Hepatocyte (in vitro differentiated cells): ENCODE measurements at regions not wholly inside any gene's neighbourhood (a gene's known extent, or its start where the extent isn't known, plus 50 kb on each side); places are given as distances from the start of the nearest gene placed in this dataset.

ENCODE experiments used
- DNase-seq: peaks from one replicate; pipeline ENCODE4 v3.0.0-alpha.2; 2016; ENCODE audit warnings: low spot score
- H2AFZ ChIP-seq: fragments of 200-600 bp; sonication (generic); 2 replicates; pipeline ENCODE4 v1.6.0; 2016; ENCODE audit warnings: antibody characterized with exemption, mild to moderate bottlenecking
- H3K27ac ChIP-seq: fragments of 200-600 bp; sonication (generic); 2 replicates; pipeline ENCODE4 v1.5.1; 2016; ENCODE audit warnings: mild to moderate bottlenecking
- H3K27me3 ChIP-seq: fragments of 200-600 bp; sonication (generic); 2 replicates; pipeline ENCODE4 v1.6.1; 2016
- H3K36me3 ChIP-seq: fragments of 200-600 bp; sonication (generic); replicated peaks from 2 replicates; pipeline ENCODE4 v1.5.1; 2016; ENCODE audit warnings: low read depth; ENCODE audit not compliant: insufficient read depth
- H3K4me1 ChIP-seq: fragments of 200-600 bp; sonication (generic); 2 replicates; pipeline ENCODE4 v1.5.1; 2016; ENCODE audit warnings: mild to moderate bottlenecking, moderate library complexity; ENCODE audit not compliant: insufficient read depth
- H3K4me2 ChIP-seq: fragments of 200-600 bp; sonication (generic); 2 replicates; pipeline ENCODE4 v1.6.0; 2016
- H3K4me3 ChIP-seq: fragments of 200-600 bp; sonication (generic); 2 replicates; pipeline ENCODE4 v1.5.1; 2016; ENCODE audit warnings: mild to moderate bottlenecking
- H3K79me2 ChIP-seq: fragments of 200-600 bp; sonication (generic); 2 replicates; pipeline ENCODE4 v1.6.0; 2017; ENCODE audit warnings: mild to moderate bottlenecking
- H3K9me2 ChIP-seq: fragments of 200-600 bp; sonication (generic); replicated peaks from 2 replicates; pipeline ENCODE4 v1.6.0; 2017; ENCODE audit warnings: mild to moderate bottlenecking; ENCODE audit not compliant: insufficient read depth
- H3K9me3 ChIP-seq: fragments of 200-600 bp; sonication (generic); 2 replicates; pipeline ENCODE4 v1.5.1; 2016; ENCODE audit warnings: low read depth, mild to moderate bottlenecking
- H4K20me1 ChIP-seq: fragments of 200-600 bp; sonication (generic); 2 replicates; pipeline ENCODE4 v1.6.0; 2016; ENCODE audit warnings: mild to moderate bottlenecking; ENCODE audit not compliant: insufficient read depth, poor library complexity, severe bottlenecking
- EZH2 ChIP-seq: fragments of 200-600 bp; sonication (generic); IDR thresholded peaks from 2 replicates; pipeline ENCODE4 v1.6.1; 2016; ENCODE audit warnings: antibody characterized with exemption, mild to moderate bottlenecking, borderline replicate concordance
- EZH2phosphoT487 ChIP-seq: fragments of 200-600 bp; sonication (generic); IDR thresholded peaks from one replicate; pipeline ENCODE4 v1.6.1; 2018; ENCODE audit warnings: antibody characterized with exemption, mild to moderate bottlenecking, low read depth, moderate library complexity; ENCODE audit not compliant: unreplicated experiment, severe bottlenecking
- WGBS: methylation state at CpG from one replicate; pipeline ENCODE4 v1.1.6; 2016; ENCODE audit warnings: low lambda C conversion rate; ENCODE audit errors: missing lambda C conversion rate; 5-methylcytosine and 5-hydroxymethylcytosine counted together
- TF ChIP-seq, protein P1 (sequence below): fragments of 200-600 bp; sonication (generic); IDR thresholded peaks from 2 replicates; pipeline ENCODE4 v1.5.1; 2016; ENCODE audit warnings: antibody characterized with exemption, mild to moderate bottlenecking; ENCODE audit not compliant: poor library complexity

DNA sequence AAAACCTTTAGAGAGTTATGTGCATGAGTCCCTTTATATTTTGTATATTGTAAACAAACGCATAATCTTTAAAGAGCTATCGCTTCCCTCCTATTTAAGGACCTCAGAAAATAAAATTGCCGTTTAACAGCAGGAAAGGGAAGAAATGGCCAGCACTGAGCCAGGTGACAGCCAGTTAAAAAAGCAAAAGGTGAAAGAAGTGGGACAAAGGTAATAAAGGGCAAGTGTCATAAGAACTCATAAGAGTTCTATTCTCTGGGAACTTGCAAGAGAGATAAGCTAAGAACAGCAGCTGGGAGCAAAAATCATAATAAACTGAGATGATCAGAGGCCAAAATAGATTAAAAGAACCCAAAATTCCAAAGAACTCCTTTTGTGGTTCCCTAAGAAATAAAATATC lies 520.9 kb upstream of the PKN2 start:
- 62% methylated on average over 3 of the region's 3 CpGs for WGBS

DNA sequence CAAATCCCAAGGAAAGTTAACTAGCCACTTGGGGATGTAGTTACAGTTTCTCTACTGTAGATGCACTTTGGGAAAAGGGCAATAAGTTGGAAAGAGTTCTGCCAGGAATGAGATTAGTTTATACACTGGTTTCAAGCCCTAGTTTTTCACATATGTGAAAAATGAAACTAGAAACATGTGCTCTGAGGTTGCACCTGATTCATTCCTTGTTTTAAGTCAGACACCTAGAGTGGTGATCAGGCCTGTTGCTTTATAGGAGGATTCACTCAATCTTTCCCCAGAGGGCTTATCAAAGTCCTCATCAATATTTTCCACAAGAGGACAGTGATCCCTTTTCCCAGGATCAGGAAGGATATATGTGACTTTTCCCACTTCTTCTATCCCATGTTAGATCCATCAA lies 515.9 kb upstream of the PKN2 start:
- H3K27ac ChIP-seq = no peak overlapping the region
- H3K36me3 ChIP-seq = no peaks in the 10 kb centered on the region
- H4K20me1 ChIP-seq = no peaks in the 10 kb centered on the region
- no peaks in the 10 kb centered on the region for H3K27me3 ChIP-seq
- no peak overlapping the region for H3K4me2 ChIP-seq
- H2AFZ ChIP-seq = no peak overlapping the region
- TF ChIP-seq, protein P1, sequence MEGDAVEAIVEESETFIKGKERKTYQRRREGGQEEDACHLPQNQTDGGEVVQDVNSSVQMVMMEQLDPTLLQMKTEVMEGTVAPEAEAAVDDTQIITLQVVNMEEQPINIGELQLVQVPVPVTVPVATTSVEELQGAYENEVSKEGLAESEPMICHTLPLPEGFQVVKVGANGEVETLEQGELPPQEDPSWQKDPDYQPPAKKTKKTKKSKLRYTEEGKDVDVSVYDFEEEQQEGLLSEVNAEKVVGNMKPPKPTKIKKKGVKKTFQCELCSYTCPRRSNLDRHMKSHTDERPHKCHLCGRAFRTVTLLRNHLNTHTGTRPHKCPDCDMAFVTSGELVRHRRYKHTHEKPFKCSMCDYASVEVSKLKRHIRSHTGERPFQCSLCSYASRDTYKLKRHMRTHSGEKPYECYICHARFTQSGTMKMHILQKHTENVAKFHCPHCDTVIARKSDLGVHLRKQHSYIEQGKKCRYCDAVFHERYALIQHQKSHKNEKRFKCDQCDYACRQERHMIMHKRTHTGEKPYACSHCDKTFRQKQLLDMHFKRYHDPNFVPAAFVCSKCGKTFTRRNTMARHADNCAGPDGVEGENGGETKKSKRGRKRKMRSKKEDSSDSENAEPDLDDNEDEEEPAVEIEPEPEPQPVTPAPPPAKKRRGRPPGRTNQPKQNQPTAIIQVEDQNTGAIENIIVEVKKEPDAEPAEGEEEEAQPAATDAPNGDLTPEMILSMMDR = no peak
- no peak for TF ChIP-seq EZH2
- no peak for TF ChIP-seq EZH2phosphoT487
- H3K9me2 ChIP-seq = no peaks in the 10 kb centered on the region
- no peaks in the 10 kb centered on the region for H3K79me2 ChIP-seq
- H3K4me1 ChIP-seq = peaks cover 11% of the 10 kb centered on the region
- no peak overlapping the region for H3K4me3 ChIP-seq
- DNase-seq = no peak
- no peaks in the 10 kb centered on the region for H3K9me3 ChIP-seq

More for the DNA sequence above, 520.9 kb upstream of the PKN2 start:
- Histone ChIP-seq H3K4me2 (no peak overlapping the region), H3K27me3 (no peaks in the 10 kb centered on the region), H3K36me3 (no peaks in the 10 kb centered on the region), H4K20me1 (no peaks in the 10 kb centered on the region), H3K4me1 (peaks cover 11% of the 10 kb centered on the region), H3K9me3 (no peaks in the 10 kb centered on the region), H3K27ac (no peak overlapping the region), H3K4me3 (no peak overlapping the region), H3K79me2 (no peaks in the 10 kb centered on the region), H3K9me2 (no peaks in the 10 kb centered on the region), H2AFZ (no peak overlapping the region)
- TF ChIP-seq, protein P1 = no peak
- TF ChIP-seq EZH2 = no peak
- TF ChIP-seq EZH2phosphoT487 = no peak
- DNase-seq = no peak

DNA sequence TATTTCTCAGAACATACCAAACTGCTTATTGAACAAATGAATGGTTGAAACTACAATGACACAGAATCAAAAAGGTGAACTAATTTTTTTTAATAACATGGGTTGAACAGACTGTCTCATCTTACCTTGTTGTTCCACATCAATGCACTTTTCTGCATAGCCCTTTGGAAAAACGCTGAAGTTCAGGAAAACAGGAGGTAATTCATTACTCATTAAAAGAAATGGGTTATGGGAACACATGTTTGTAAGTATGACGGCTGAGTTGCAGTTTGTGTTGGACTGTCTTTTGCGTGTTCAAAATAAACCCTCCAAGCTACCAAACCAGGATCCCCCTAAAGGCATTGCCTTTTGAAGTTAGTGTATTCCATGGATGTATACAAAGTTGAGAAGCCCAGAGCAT lies 514.9 kb upstream of the PKN2 start:
- Histone ChIP-seq H3K27ac (no peak overlapping the region), H3K4me1 (peaks cover 13% of the 10 kb centered on the region), H3K9me3 (no peaks in the 10 kb centered on the region), H3K36me3 (no peaks in the 10 kb centered on the region), H2AFZ (no peak overlapping the region), H3K4me2 (no peak overlapping the region), H3K27me3 (no peaks in the 10 kb centered on the region), H4K20me1 (no peaks in the 10 kb centered on the region), H3K9me2 (no peaks in the 10 kb centered on the region), H3K79me2 (no peaks in the 10 kb centered on the region), H3K4me3 (no peak overlapping the region)
- TF ChIP-seq, protein P1 = no peak
- TF ChIP-seq EZH2 = no peak
- TF ChIP-seq EZH2phosphoT487 = no peak
- DNase-seq = no peak
- WGBS = 83% methylated on average over 3 of the region's 3 CpGs

DNA sequence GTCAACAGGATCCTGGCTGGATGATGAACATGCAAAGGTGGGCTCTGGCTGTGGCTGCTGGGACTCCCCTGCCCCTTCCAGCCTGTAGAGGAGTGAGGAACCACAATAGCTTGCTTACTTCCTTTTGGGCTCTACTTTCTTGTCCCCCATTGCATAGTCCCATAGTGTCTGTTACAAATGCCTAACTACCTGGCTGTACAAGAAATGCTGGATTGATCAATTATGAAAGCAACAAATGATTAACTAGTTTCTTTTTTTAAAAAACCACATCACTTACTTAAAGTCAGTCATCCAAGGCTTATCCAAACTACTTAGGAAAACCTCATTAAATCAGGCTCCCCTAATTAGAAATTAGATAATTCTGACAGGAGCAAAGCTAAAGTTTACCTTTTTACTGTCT lies 514.1 kb upstream of the PKN2 start:
- no peaks in the 10 kb centered on the region for H3K36me3 ChIP-seq

More for the DNA sequence above, 514.1 kb upstream of the PKN2 start:
- peaks cover 21% of the 10 kb centered on the region for H3K4me1 ChIP-seq
- H3K4me3 ChIP-seq = no peak overlapping the region
- H3K9me2 ChIP-seq = no peaks in the 10 kb centered on the region
- no peaks in the 10 kb centered on the region for H4K20me1 ChIP-seq
- no peak for DNase-seq
- H3K9me3 ChIP-seq = no peaks in the 10 kb centered on the region
- no peaks in the 10 kb centered on the region for H3K27me3 ChIP-seq
- H3K4me2 ChIP-seq = no peak overlapping the region
- H3K27ac ChIP-seq = no peak overlapping the region
- TF ChIP-seq EZH2 (no peak), EZH2phosphoT487 (no peak)
- TF ChIP-seq, protein P1 = no peak
- H3K79me2 ChIP-seq = no peaks in the 10 kb centered on the region
- H2AFZ ChIP-seq = no peak overlapping the region
